GM12873 (cell line): ENCODE measurements at regions not wholly inside any gene's neighbourhood (a gene's known extent, or its start where the extent isn't known, plus 50 kb on each side); places are given as distances from the start of the nearest gene placed in this dataset.

Experiments used
- CTCF ChIP-seq: IDR thresholded peaks from 2 replicates; pipeline ENCODE4 v1.5.1; 2012; ENCODE audit warnings: low read depth, mild to moderate bottlenecking, moderate library complexity, low read length, control low read depth; ENCODE audit not compliant: insufficient read depth; ENCODE audit errors: missing control alignments

- TF ChIP-seq CTCF, result no peak
Measured at GRCh38 chr1:30660241-30660640, 63.1 kb downstream of the MATN1 start.

- TF ChIP-seq CTCF, result no peak
Measured at GRCh38 chr1:30659702-30660101, 63.7 kb downstream of the MATN1 start.

- TF ChIP-seq CTCF, result no peak
Measured at GRCh38 chr1:30658014-30658336, 65.4 kb downstream of the MATN1 start.

GRCh38 chr1:30657131-30658013 lies 66.0 kb downstream of the MATN1 start:
- no peak for TF ChIP-seq CTCF

GRCh38 chr1:30656171-30656940 lies 67.0 kb downstream of the MATN1 start:
- no peak for TF ChIP-seq CTCF

DNA sequence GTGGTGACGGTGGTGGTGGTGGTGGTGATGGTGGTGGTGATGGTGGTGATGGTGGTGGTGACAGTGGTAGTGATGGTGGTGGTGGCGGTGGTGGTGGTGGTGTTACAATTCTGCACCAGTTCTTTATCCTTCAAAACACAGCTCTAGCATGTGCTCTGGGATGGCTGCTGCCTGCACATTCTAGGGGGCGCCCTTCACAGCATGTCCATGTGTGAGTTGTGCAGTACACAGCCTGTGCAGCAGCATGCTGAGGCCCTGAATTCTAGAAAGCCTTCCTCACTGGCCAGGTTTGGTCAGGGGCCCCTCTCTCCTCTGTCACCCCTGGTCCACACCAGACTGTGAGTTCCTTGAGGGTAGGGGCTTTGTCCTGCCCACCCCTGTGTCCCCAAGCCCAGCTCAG lies 67.7 kb downstream of the MATN1 start:
- no peak for TF ChIP-seq CTCF

GRCh38 chr1:30654188-30654587 lies 69.2 kb downstream of the MATN1 start:
- TF ChIP-seq CTCF, result no peak
